Mucosa of stomach (tissue), 1 donor: ENCODE measurements at regions not wholly inside any gene's neighbourhood (a gene's known extent, or its start where the extent isn't known, plus 50 kb on each side); places are given as distances from the start of the nearest gene placed in this dataset.

Experiments
- H3K27me3 ChIP-seq: one replicate; pipeline ENCODE4 v1.7.0; 2013; ENCODE audit warnings: mild to moderate bottlenecking, low read length; ENCODE audit not compliant: control insufficient read depth, insufficient read depth
- H3K36me3 ChIP-seq: one replicate; pipeline ENCODE4 v1.7.0; 2013; ENCODE audit warnings: low read length; ENCODE audit not compliant: control insufficient read depth, insufficient read depth
- H3K4me1 ChIP-seq: one replicate; pipeline ENCODE4 v1.7.0; 2013; ENCODE audit warnings: mild to moderate bottlenecking, low read length; ENCODE audit not compliant: control insufficient read depth, insufficient read depth
- H3K4me3 ChIP-seq: one replicate; pipeline ENCODE4 v1.7.0; 2013; ENCODE audit warnings: low read length
- H3K9ac ChIP-seq: one replicate; pipeline ENCODE4 v1.7.0; 2013; ENCODE audit warnings: mild to moderate bottlenecking, low read length, moderate library complexity
- H3K9me3 ChIP-seq: one replicate; pipeline ENCODE4 v1.7.0; 2013; ENCODE audit warnings: mild to moderate bottlenecking, low read length, moderate library complexity; ENCODE audit not compliant: control insufficient read depth
- donor health status: Pancreatic carcinoma.

- Histone ChIP-seq H3K4me1 (peaks cover 7% of the 10 kb centered on the region), H3K36me3 (no peaks in the 10 kb centered on the region), H3K4me3 (no peak overlapping the region), H3K9me3 (no peaks in the 10 kb centered on the region), H3K27me3 (no peaks in the 10 kb centered on the region), H3K9ac (no peak overlapping the region)
Measured at GRCh38 chr14:55938249-55938791, 179.9 kb upstream of the PELI2 start.

GRCh38 chr14:55942076-55942654, 176.0 kb upstream of the PELI2 start:
- H3K4me3 ChIP-seq, result no peak overlapping the region
- peaks cover 7% of the 10 kb centered on the region for H3K4me1 ChIP-seq
- no peaks in the 10 kb centered on the region for H3K9me3 ChIP-seq
- H3K36me3 ChIP-seq, result no peaks in the 10 kb centered on the region
- no peak overlapping the region for H3K9ac ChIP-seq
- no peaks in the 10 kb centered on the region for H3K27me3 ChIP-seq

GRCh38 chr14:55942826-55943225, 175.4 kb upstream of the PELI2 start:
- Histone ChIP-seq H3K4me1 (peaks cover 7% of the 10 kb centered on the region), H3K27me3 (no peaks in the 10 kb centered on the region), H3K36me3 (no peaks in the 10 kb centered on the region), H3K9me3 (no peaks in the 10 kb centered on the region), H3K4me3 (no peak overlapping the region), H3K9ac (no peak overlapping the region)

GRCh38 chr14:55944757-55945156, 173.5 kb upstream of the PELI2 start:
- Histone ChIP-seq H3K9ac (no peak overlapping the region), H3K9me3 (no peaks in the 10 kb centered on the region), H3K36me3 (no peaks in the 10 kb centered on the region), H3K27me3 (no peaks in the 10 kb centered on the region), H3K4me3 (no peak overlapping the region), H3K4me1 (no peaks in the 10 kb centered on the region)

- H3K9ac ChIP-seq, result no peak overlapping the region
- H3K4me1 ChIP-seq, result no peaks in the 10 kb centered on the region
Measured at GRCh38 chr14:55946231-55946630, 172.0 kb upstream of the PELI2 start.

GRCh38 chr14:55948399-55948798, 169.8 kb upstream of the PELI2 start:
- Histone ChIP-seq H3K9me3 (no peaks in the 10 kb centered on the region), H3K9ac (no peak overlapping the region), H3K4me1 (no peaks in the 10 kb centered on the region), H3K36me3 (no peaks in the 10 kb centered on the region), H3K4me3 (no peak overlapping the region), H3K27me3 (no peaks in the 10 kb centered on the region)

More at GRCh38 chr14:55946231-55946630, 172.0 kb upstream of the PELI2 start:
- no peaks in the 10 kb centered on the region for H3K36me3 ChIP-seq
- no peaks in the 10 kb centered on the region for H3K27me3 ChIP-seq
- no peaks in the 10 kb centered on the region for H3K9me3 ChIP-seq
- H3K4me3 ChIP-seq, result no peak overlapping the region

- Histone ChIP-seq H3K27me3 (no peaks in the 10 kb centered on the region), H3K9ac (no peak overlapping the region), H3K4me3 (no peak overlapping the region), H3K36me3 (no peaks in the 10 kb centered on the region), H3K4me1 (no peaks in the 10 kb centered on the region), H3K9me3 (no peaks in the 10 kb centered on the region)
Measured at GRCh38 chr14:55949708-55950107, 168.5 kb upstream of the PELI2 start.

- Histone ChIP-seq H3K36me3 (no peaks in the 10 kb centered on the region), H3K9me3 (no peaks in the 10 kb centered on the region), H3K9ac (no peak overlapping the region), H3K4me1 (no peaks in the 10 kb centered on the region), H3K27me3 (no peaks in the 10 kb centered on the region), H3K4me3 (no peak overlapping the region)
Measured at GRCh38 chr14:55950135-55950534, 168.1 kb upstream of the PELI2 start.

- Histone ChIP-seq H3K9me3 (no peaks in the 10 kb centered on the region), H3K27me3 (no peaks in the 10 kb centered on the region), H3K36me3 (no peaks in the 10 kb centered on the region), H3K4me1 (no peaks in the 10 kb centered on the region), H3K9ac (no peak overlapping the region), H3K4me3 (no peak overlapping the region)
Measured at GRCh38 chr14:55951341-55952206, 166.6 kb upstream of the PELI2 start.

- H3K4me1 ChIP-seq, result no peaks in the 10 kb centered on the region
- H3K4me3 ChIP-seq, result no peak overlapping the region
- no peaks in the 10 kb centered on the region for H3K27me3 ChIP-seq
- no peaks in the 10 kb centered on the region for H3K9me3 ChIP-seq
- no peak overlapping the region for H3K9ac ChIP-seq
- H3K36me3 ChIP-seq, result no peaks in the 10 kb centered on the region
Measured at GRCh38 chr14:55954108-55954507, 164.1 kb upstream of the PELI2 start.

- Histone ChIP-seq H3K36me3 (no peaks in the 10 kb centered on the region), H3K9ac (no peak overlapping the region), H3K4me1 (no peaks in the 10 kb centered on the region), H3K4me3 (no peak overlapping the region), H3K9me3 (no peaks in the 10 kb centered on the region), H3K27me3 (no peaks in the 10 kb centered on the region)
Measured at GRCh38 chr14:55955175-55955574, 163.0 kb upstream of the PELI2 start.

- no peak overlapping the region for H3K4me3 ChIP-seq
- no peaks in the 10 kb centered on the region for H3K27me3 ChIP-seq
- no peaks in the 10 kb centered on the region for H3K4me1 ChIP-seq
- no peaks in the 10 kb centered on the region for H3K36me3 ChIP-seq
- H3K9ac ChIP-seq, result no peak overlapping the region
- H3K9me3 ChIP-seq, result no peaks in the 10 kb centered on the region
Measured at GRCh38 chr14:55957950-55958349, 160.3 kb upstream of the PELI2 start.
